Omental fat pad (tissue), 3 donors: ENCODE measurements at regions not wholly inside any gene's neighbourhood (a gene's known extent, or its start where the extent isn't known, plus 50 kb on each side); places are given as distances from the start of the nearest gene placed in this dataset.
"Not testable (repeated sequence)": the region's sequence is repeated elsewhere in the genome, so short reads cannot be mapped to it uniquely, and the experiment has no call there.

Source experiments
- ATAC-seq: fragments of 150-250 bp; one replicate; pipeline ENCODE4 v1.9.1; 2016; ENCODE audit warnings: mild to moderate bottlenecking, moderate library complexity; ENCODE audit not compliant: low FRiP score
- DNase-seq: peaks from one replicate; pipeline ENCODE4 v3.0.0-alpha.2; 2019; ENCODE audit warnings: low spot score
- CTCF ChIP-seq, 3 donors: fragments of 450-650 bp; IDR thresholded peaks; one replicate each; pipeline ENCODE4 v1.5.1; 2016 to 2017; ENCODE audit warnings: antibody characterized with exemption in 3 of 3, mild to moderate bottlenecking in 3 of 3, moderate library complexity in 2 of 3

- DNase-seq (no peak), ATAC-seq (no peak)
- TF ChIP-seq CTCF (IDR thresholded peaks at IDR 0.05), result no peak
Observed at GRCh38 chr2:234355808-234356365, 141.0 kb downstream of the ARL4C start.

GRCh38 chr2:234355021-234355720 is 141.7 kb downstream of the ARL4C start:
- TF ChIP-seq CTCF (IDR thresholded peaks at IDR 0.05), result no peak
- no peak for DNase-seq
- no peak for ATAC-seq

GRCh38 chr2:234352270-234352669 is 144.6 kb downstream of the ARL4C start:
- no peak for TF ChIP-seq CTCF (IDR thresholded peaks at IDR 0.05)
- ATAC-seq, result no peak
- no peak for DNase-seq

- not testable (repeated sequence) for DNase-seq, ATAC-seq
Observed at GRCh38 chr2:234351866-234352265, 145.0 kb downstream of the ARL4C start.

- no peak for DNase-seq
- no peak for TF ChIP-seq CTCF (IDR thresholded peaks at IDR 0.05)
- ATAC-seq, result no peak
Observed at GRCh38 chr2:234348081-234348480, 148.8 kb downstream of the ARL4C start.

- no peak for TF ChIP-seq CTCF (IDR thresholded peaks at IDR 0.05)
- no peak for ATAC-seq
- DNase-seq, result no peak
Observed at GRCh38 chr2:234345921-234346320, 151.0 kb downstream of the ARL4C start.

GRCh38 chr2:234344012-234344411 is 152.9 kb downstream of the ARL4C start:
- DNase-seq (no peak), ATAC-seq (no peak)
- TF ChIP-seq CTCF (IDR thresholded peaks at IDR 0.05), result no peak
